ENCODE measurements at regions not wholly inside any gene's neighbourhood (a gene's known extent, or its start where the extent isn't known, plus 50 kb on each side); places are given as distances from the start of the nearest gene placed in this dataset.
"Not testable (repeated sequence)": the region's sequence is repeated elsewhere in the genome, so short reads cannot be mapped to it uniquely, and the experiment has no call there.

DNA sequence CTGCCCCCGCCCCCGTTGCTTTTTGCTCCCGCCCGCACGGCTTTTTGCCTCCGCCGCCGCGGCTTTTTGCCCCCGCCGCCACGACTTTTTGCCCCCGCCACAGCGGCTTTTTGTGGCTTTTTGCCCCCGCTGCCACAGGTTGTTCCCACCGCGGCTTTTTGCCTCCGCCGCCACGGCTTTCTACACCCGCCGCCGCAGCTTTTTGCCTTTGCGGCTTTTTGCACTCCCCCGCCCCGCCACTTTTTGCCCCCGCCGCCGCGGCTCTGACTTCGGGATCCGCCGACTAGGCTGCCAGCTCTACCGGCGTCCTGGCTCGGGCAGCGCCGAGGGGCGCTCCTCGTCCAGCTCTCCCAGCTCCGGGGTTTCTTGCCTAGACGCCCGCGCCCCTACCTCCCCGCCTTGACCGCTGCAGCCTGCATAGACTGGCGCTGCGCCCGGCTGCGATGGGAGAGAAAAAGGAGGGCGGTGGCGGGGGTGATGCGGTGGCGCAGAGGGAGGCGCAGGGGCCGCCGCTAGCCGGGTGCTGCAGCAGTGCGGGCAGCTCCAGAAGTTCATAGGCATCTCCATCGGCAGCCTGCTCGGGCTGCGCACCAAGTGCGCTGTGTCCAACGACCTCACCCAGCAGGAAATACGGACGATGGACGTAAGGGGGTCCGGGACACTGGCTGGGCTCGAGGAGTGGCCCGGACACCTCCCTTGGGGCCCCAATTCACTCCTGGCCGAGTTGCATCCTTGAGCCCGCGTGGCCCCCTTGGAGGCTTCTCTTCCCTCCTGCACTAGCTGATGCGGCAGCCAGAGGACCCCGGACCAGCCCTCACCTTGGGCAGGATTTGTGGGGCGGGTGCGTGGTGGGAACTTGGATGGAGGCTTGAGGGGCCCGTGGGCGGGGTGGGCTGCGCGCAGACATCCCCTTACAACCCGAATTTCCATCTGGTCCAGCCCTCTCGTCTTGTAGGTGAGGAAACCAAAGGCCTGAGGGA lies 555.7 kb downstream of the TP53TG3F start:
- H3K4me3 Mint-ChIP-seq; DNase-seq; H3K27ac Mint-ChIP-seq; H3K4me1 Mint-ChIP-seq (ENCODE audit: low read depth); H3K27me3 Mint-ChIP-seq (ENCODE audit: insufficient read depth); H3K36me3 Mint-ChIP-seq (ENCODE audit: low read depth): not testable (repeated sequence)
- peaks cover 22% of the 10 kb centered on the region for H3K9me3 Mint-ChIP-seq

DNA sequence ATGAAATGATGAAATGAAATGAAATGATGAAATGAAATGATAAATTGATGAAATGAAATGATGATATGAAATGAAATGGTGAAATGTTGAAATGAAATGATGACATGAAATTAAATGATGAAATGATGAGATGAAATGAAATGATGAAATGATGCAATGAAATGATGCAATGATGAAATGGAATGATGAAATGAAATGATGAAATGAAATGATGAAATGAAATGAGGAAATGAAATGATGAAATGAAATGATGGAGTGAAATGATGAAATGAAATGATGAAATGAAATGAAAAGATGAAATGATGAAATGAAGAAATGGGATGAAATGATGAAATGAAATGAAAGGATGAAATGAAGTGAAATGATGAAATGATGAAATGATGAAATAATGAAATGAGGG lies 558.9 kb downstream of the TP53TG3F start:
- peaks cover 33% of the 10 kb centered on the region for H3K9me3 Mint-ChIP-seq
- H3K27ac Mint-ChIP-seq; H3K36me3 Mint-ChIP-seq (ENCODE audit: low read depth); DNase-seq; H3K4me3 Mint-ChIP-seq; H3K4me1 Mint-ChIP-seq (ENCODE audit: low read depth); H3K27me3 Mint-ChIP-seq (ENCODE audit: insufficient read depth): not testable (repeated sequence)

DNA sequence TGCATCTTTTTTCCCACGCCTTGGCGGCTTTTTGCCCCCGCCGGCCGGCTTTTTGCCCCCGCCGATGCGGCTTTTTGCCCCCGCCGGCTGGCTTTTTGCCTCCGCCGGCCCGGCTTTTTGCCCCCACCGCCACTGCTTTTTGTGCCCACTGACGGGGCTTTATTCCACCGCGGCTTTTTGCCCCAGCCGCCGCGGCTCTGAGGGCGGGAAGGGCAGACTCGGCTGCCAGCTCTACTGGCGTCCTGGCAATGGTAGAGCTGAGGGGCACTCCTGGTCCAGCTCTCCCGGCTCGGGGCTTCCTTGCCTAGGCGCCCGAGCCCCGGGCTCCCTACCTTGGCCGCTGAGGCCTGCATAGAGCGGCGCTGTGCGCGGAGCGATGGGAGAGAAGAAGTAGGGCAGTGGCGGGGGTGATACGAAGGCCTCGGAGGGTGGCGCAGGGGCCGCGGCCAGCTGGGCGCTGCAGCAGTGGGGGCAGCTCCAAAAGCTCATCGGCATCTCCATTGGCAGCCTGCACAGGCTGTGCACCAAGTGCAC lies 591.4 kb downstream of the TP53TG3F start:
- no peak overlapping the region for H3K4me3 Mint-ChIP-seq
- H3K4me1 Mint-ChIP-seq (ENCODE audit: low read depth): no peaks in the 10 kb centered on the region
- peaks cover 11% of the 10 kb centered on the region for H3K36me3 Mint-ChIP-seq (ENCODE audit: low read depth)
- no peak for DNase-seq
- H3K27ac Mint-ChIP-seq: no peak overlapping the region
- TF ChIP-seq, protein P1, sequence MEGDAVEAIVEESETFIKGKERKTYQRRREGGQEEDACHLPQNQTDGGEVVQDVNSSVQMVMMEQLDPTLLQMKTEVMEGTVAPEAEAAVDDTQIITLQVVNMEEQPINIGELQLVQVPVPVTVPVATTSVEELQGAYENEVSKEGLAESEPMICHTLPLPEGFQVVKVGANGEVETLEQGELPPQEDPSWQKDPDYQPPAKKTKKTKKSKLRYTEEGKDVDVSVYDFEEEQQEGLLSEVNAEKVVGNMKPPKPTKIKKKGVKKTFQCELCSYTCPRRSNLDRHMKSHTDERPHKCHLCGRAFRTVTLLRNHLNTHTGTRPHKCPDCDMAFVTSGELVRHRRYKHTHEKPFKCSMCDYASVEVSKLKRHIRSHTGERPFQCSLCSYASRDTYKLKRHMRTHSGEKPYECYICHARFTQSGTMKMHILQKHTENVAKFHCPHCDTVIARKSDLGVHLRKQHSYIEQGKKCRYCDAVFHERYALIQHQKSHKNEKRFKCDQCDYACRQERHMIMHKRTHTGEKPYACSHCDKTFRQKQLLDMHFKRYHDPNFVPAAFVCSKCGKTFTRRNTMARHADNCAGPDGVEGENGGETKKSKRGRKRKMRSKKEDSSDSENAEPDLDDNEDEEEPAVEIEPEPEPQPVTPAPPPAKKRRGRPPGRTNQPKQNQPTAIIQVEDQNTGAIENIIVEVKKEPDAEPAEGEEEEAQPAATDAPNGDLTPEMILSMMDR (IDR thresholded peaks at IDR 0.05): no peak
- no peaks in the 10 kb centered on the region; the same call in 1 of the 2 replicates for H3K27me3 Mint-ChIP-seq (ENCODE audit: insufficient read depth)
- H3K9me3 Mint-ChIP-seq: peaks cover 49% of the 10 kb centered on the region

GRCh38 chr16:34054137-34054536 lies 594.7 kb downstream of the TP53TG3F start:
- Mint-ChIP-seq H3K27ac (no peak overlapping the region), H3K4me1 (ENCODE audit: low read depth) (no peaks in the 10 kb centered on the region), H3K4me3 (no peak overlapping the region), H3K9me3 (peaks cover 53% of the 10 kb centered on the region), H3K36me3 (ENCODE audit: low read depth) (peaks cover 11% of the 10 kb centered on the region), H3K27me3 (ENCODE audit: insufficient read depth) (no peaks in the 10 kb centered on the region)
- no peak for DNase-seq
- TF ChIP-seq, protein P1 (IDR thresholded peaks at IDR 0.05): no peak

DNA sequence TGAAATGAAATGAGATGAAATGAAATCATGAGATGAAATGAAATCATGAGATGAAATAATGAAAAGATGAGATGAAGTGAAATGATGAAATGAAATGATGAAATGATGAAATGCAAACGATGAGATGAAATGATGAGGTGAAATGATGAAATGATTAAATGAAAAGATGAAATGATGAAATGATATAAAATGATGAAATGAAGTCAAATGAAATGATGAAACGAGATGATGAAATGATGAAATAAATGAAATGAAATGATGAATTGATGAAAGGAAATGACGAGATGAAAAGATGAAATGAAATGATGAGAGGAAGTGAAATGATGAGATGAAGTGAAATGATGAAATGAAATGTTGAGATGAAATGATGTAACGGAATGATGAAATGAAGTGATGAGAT lies 595.6 kb downstream of the TP53TG3F start:
- H3K27ac Mint-ChIP-seq: no peak overlapping the region
- TF ChIP-seq, protein P1 (IDR thresholded peaks at IDR 0.05): no peak

GRCh38 chr16:34062620-34063253 lies 603.3 kb downstream of the TP53TG3F start:
- not testable (repeated sequence) for DNase-seq; H3K27me3 Mint-ChIP-seq (ENCODE audit: insufficient read depth); H3K4me3 Mint-ChIP-seq; H3K27ac Mint-ChIP-seq; H3K4me1 Mint-ChIP-seq (ENCODE audit: low read depth)
- Mint-ChIP-seq H3K9me3 (peaks cover 46% of the 10 kb centered on the region), H3K36me3 (ENCODE audit: low read depth) (peaks cover 38% of the 10 kb centered on the region)

More for the DNA sequence above, 595.6 kb downstream of the TP53TG3F start:
- Mint-ChIP-seq H3K4me3 (no peak overlapping the region), H3K9me3 (peaks cover 47% of the 10 kb centered on the region), H3K27me3 (ENCODE audit: insufficient read depth) (no peaks in the 10 kb centered on the region), H3K36me3 (ENCODE audit: low read depth) (peaks cover 11% of the 10 kb centered on the region), H3K4me1 (ENCODE audit: low read depth) (no peaks in the 10 kb centered on the region)
- DNase-seq: no peak

DNA sequence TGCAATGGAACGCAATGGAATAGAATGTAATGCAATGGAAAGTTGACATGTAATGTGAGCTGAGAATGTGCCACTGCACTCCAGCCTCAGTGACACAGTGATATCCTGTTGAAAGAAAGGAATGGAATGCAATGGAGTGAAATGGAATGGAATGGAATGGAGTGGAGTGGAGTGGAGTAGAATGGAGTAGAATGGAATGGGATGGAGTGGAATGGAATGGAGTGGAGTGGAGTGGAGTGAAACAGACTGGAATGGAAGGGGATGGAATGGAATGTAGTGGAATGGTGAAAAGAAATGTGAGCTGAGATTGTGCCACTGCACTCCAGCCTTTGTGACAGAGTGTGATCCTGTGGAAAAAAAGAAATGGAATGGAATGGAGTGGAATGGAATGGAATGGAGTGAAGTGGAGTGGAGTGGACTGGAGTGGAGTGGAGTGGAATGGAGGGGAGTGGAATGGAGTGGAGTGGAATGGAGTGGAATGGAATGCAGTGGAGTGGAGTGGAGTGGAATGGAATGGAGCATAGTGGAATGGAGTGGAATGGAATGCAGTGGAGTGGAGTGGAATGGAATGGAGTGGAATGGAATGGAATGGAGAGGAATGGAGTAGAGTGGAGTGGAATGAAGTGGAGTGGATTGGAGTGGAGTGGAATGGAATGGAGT lies 604.2 kb downstream of the TP53TG3F start:
- not testable (repeated sequence) for H3K4me3 Mint-ChIP-seq; H3K27me3 Mint-ChIP-seq (ENCODE audit: insufficient read depth); DNase-seq; H3K27ac Mint-ChIP-seq; H3K4me1 Mint-ChIP-seq (ENCODE audit: low read depth)
- Mint-ChIP-seq H3K9me3 (peaks cover 52% of the 10 kb centered on the region), H3K36me3 (ENCODE audit: low read depth) (peaks cover 38% of the 10 kb centered on the region)

GRCh38 chr16:34064602-34065001 lies 605.2 kb downstream of the TP53TG3F start:
- peaks cover 38% of the 10 kb centered on the region for H3K36me3 Mint-ChIP-seq (ENCODE audit: low read depth)
- H3K27ac Mint-ChIP-seq; H3K27me3 Mint-ChIP-seq (ENCODE audit: insufficient read depth); DNase-seq; H3K4me1 Mint-ChIP-seq (ENCODE audit: low read depth); H3K4me3 Mint-ChIP-seq: not testable (repeated sequence)
- peaks cover 59% of the 10 kb centered on the region for H3K9me3 Mint-ChIP-seq

GRCh38 chr16:34069731-34070130 lies 610.3 kb downstream of the TP53TG3F start:
- not testable (repeated sequence) for DNase-seq; H3K4me3 Mint-ChIP-seq; H3K4me1 Mint-ChIP-seq (ENCODE audit: low read depth); H3K27ac Mint-ChIP-seq; H3K27me3 Mint-ChIP-seq (ENCODE audit: insufficient read depth)
- H3K9me3 Mint-ChIP-seq: peaks cover 40% of the 10 kb centered on the region
- peaks cover 23% of the 10 kb centered on the region for H3K36me3 Mint-ChIP-seq (ENCODE audit: low read depth)
